Vagina (tissue), 2 donors: ENCODE measurements at regions not wholly inside any gene's neighbourhood (a gene's known extent, or its start where the extent isn't known, plus 50 kb on each side); places are given as distances from the start of the nearest gene placed in this dataset.

Source experiments
- POLR2A ChIP-seq, 2 donors: fragments of 450-650 bp; IDR thresholded peaks; one replicate each; pipeline ENCODE4 v1.6.1; 2017; ENCODE audit warnings: antibody characterized with exemption in 2 of 2, mild to moderate bottlenecking in 2 of 2, moderate library complexity in 2 of 2
- POLR2AphosphoS5 ChIP-seq, 2 donors: sonication (generic); formaldehyde crosslinking; IDR thresholded peaks; one replicate each; pipeline ENCODE4 v1.9.0; 2017; ENCODE audit warnings: antibody characterized with exemption in 2 of 2, mild to moderate bottlenecking in 2 of 2, low read depth in 1 of 2; ENCODE audit not compliant: insufficient read depth in 1 of 2
- TF ChIP-seq, protein P1 (sequence below), 3 experiments: fragments of 450-650 bp in 2 of 3; fragments of 200-600 bp in 1 of 3; sonication (generic) in 1 of 3; IDR thresholded peaks; one replicate each; pipeline ENCODE4 v1.5.1; 2017 to 2019; ENCODE audit warnings: antibody characterized with exemption in 3 of 3, mild to moderate bottlenecking in 2 of 3, moderate library complexity in 2 of 3

DNA sequence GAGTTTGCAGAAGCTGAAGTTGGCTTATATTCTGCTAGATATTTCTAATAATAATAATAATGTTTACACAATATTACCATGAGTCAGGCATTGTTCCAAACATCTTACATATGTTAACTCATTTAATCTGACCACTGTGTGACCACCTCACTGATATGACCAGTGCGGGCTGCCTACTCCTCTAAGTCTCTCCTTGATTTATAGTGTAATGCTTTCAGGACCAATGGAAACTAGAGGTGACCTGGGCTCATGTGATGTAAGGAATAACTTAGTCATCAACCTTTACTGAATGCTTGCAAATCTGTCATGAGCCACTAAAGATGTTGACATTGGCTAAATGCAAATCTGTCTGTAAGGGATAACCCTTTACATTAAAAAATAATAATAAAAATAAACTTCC lies 51.1 kb upstream of the GPR6 start:
- TF ChIP-seq, protein P1, sequence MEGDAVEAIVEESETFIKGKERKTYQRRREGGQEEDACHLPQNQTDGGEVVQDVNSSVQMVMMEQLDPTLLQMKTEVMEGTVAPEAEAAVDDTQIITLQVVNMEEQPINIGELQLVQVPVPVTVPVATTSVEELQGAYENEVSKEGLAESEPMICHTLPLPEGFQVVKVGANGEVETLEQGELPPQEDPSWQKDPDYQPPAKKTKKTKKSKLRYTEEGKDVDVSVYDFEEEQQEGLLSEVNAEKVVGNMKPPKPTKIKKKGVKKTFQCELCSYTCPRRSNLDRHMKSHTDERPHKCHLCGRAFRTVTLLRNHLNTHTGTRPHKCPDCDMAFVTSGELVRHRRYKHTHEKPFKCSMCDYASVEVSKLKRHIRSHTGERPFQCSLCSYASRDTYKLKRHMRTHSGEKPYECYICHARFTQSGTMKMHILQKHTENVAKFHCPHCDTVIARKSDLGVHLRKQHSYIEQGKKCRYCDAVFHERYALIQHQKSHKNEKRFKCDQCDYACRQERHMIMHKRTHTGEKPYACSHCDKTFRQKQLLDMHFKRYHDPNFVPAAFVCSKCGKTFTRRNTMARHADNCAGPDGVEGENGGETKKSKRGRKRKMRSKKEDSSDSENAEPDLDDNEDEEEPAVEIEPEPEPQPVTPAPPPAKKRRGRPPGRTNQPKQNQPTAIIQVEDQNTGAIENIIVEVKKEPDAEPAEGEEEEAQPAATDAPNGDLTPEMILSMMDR (IDR thresholded peaks at IDR 0.05): no peak
- TF ChIP-seq POLR2A (IDR thresholded peaks at IDR 0.05): no peak
- TF ChIP-seq POLR2AphosphoS5 (IDR thresholded peaks at IDR 0.05; ENCODE audit: insufficient read depth in 1 of 2, low read depth in 1 of 2): no peak
